Esophagus squamous epithelium (tissue), 4 donors: ENCODE measurements at regions not wholly inside any gene's neighbourhood (a gene's known extent, or its start where the extent isn't known, plus 50 kb on each side); places are given as distances from the start of the nearest gene placed in this dataset.

Experiments
- POLR2A ChIP-seq, 4 donors: fragments of 450-650 bp; IDR thresholded peaks; one replicate each; pipeline ENCODE4 v1.6.1; 2017; ENCODE audit warnings: antibody characterized with exemption in 4 of 4, mild to moderate bottlenecking in 4 of 4, moderate library complexity in 3 of 4
- TF ChIP-seq, protein P1 (sequence below), 6 experiments: fragments of 450-650 bp in 4 of 6; fragments of 200-600 bp in 2 of 6; sonication (generic) in 2 of 6; IDR thresholded peaks; one replicate each; pipeline ENCODE4 v1.5.1; 2016 to 2019; ENCODE audit warnings: antibody characterized with exemption in 6 of 6, mild to moderate bottlenecking in 4 of 6, moderate library complexity in 4 of 6

DNA sequence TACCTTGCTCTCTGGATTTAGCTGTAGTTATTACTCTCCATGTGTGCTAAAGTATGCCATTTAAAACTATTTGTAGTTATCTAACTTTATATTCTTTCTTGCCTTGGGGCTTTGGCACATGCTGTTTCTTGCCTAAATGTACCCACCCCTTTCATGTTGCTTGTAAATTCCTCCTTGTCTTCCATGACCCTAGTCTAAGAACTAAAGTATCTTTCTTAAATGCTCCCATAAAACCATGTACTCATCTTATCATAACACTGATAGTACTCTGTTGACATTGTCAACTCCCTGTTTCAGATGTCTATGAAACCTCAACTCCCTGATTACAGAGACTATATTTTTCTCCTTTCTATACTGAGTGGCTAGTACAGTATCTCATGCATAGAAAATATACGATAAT lies 564.9 kb upstream of the IRAK1BP1 start:
- TF ChIP-seq, protein P1, sequence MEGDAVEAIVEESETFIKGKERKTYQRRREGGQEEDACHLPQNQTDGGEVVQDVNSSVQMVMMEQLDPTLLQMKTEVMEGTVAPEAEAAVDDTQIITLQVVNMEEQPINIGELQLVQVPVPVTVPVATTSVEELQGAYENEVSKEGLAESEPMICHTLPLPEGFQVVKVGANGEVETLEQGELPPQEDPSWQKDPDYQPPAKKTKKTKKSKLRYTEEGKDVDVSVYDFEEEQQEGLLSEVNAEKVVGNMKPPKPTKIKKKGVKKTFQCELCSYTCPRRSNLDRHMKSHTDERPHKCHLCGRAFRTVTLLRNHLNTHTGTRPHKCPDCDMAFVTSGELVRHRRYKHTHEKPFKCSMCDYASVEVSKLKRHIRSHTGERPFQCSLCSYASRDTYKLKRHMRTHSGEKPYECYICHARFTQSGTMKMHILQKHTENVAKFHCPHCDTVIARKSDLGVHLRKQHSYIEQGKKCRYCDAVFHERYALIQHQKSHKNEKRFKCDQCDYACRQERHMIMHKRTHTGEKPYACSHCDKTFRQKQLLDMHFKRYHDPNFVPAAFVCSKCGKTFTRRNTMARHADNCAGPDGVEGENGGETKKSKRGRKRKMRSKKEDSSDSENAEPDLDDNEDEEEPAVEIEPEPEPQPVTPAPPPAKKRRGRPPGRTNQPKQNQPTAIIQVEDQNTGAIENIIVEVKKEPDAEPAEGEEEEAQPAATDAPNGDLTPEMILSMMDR (IDR thresholded peaks at IDR 0.05) = no peak
- no peak for TF ChIP-seq POLR2A (IDR thresholded peaks at IDR 0.05)
